GM12878 (cell line): ENCODE measurements at regions not wholly inside any gene's neighbourhood (a gene's known extent, or its start where the extent isn't known, plus 50 kb on each side); places are given as distances from the start of the nearest gene placed in this dataset.

ENCODE experiments used
- ATAC-seq: fragments of 200-7000 bp; cut with Tn5 transposase; 3 replicates; pipeline ENCODE4 v1.9.1; 2020; ENCODE audit warnings: mild to moderate bottlenecking, moderate library complexity
- BruUV-seq: library from RNA; stranded (reverse); fragments of 400-500 nt; replicated peaks from 2 replicates; lab custom pipeline; 2021; lab: Mats Ljungman, UMichigan
- CTCF ChIA-PET: fragments of 300-600 bp; sonication (Branson Sonifier 250); formaldehyde crosslinking; extraction: SDS; loops from one replicate; lab custom pipeline; 2021; ENCODE audit warnings: inconsistent platforms; lab: Yijun Ruan, JAX
- POLR2A ChIA-PET: fragments of 350-600 bp; formaldehyde crosslinking; extraction: SDS; loops from one replicate; lab custom pipeline; 2021; ENCODE audit warnings: inconsistent platforms; lab: Charles Lee
- RAD21 ChIA-PET: fragments of 300-600 bp; sonication (Branson Sonifier 250); formaldehyde crosslinking; loops from one replicate; lab custom pipeline; 2023; ENCODE audit warnings: antibody characterized with exemption; ENCODE audit not compliant: unreplicated experiment; lab: Charles Lee
- SMC1A ChIA-PET: fragments of 300-600 bp; sonication (Branson Sonifier 250); formaldehyde crosslinking; loops from one replicate; lab custom pipeline; 2023; ENCODE audit not compliant: unreplicated experiment, uncharacterized antibody; lab: Charles Lee
- DNase-seq: peaks from one replicate; pipeline ENCODE4 v3.0.0-alpha.2; 2011; ENCODE audit warnings: low read depth, low spot score
- FAIRE-seq: peaks from 3 replicates; lab custom pipeline; 2011; peaks lifted over from hg19 to GRCh38; lab: Jason Lieb, UNC
- H2AFZ ChIP-seq: 2 replicates; pipeline ENCODE4 v1.6.0; 2011; ENCODE audit warnings: low read depth, low read length, control low read depth; ENCODE audit not compliant: control insufficient read depth
- H3K27ac ChIP-seq: 2 replicates; pipeline ENCODE4 v1.5.1; 2011; ENCODE audit warnings: control low read depth; ENCODE audit not compliant: control insufficient read depth, insufficient read depth
- H3K27me3 ChIP-seq, 2 experiments: replicated peaks in 1 of 2; 2 replicates each; pipeline versions ENCODE4 v1.6.0 to v1.6.1; 2011; ENCODE audit warnings: low read length in 1 of 2; ENCODE audit not compliant: control insufficient read depth in 2 of 2, insufficient read depth in 2 of 2
- H3K36me3 ChIP-seq, 2 experiments: 2 replicates each; pipeline ENCODE4 v1.5.1; 2011; ENCODE audit warnings: low read length in 1 of 2; ENCODE audit not compliant: control insufficient read depth in 2 of 2, insufficient read depth in 2 of 2
- H3K4me1 ChIP-seq: 2 replicates; pipeline ENCODE4 v1.6.1; 2011; ENCODE audit warnings: mild to moderate bottlenecking, low read length, moderate library complexity, mixed read lengths; ENCODE audit not compliant: control insufficient read depth, insufficient read depth
- H3K4me2 ChIP-seq: 2 replicates; pipeline ENCODE4 v1.6.0; 2011; ENCODE audit warnings: control low read depth; ENCODE audit not compliant: control insufficient read depth, insufficient read depth
- H3K4me3 ChIP-seq: fragments of 200-600 bp; sonication (generic); 2 replicates; pipeline ENCODE4 v1.5.1; 2016
- H3K79me2 ChIP-seq: 2 replicates; pipeline ENCODE4 v1.6.0; 2011; ENCODE audit warnings: low read length; ENCODE audit not compliant: control insufficient read depth, insufficient read depth
- H3K9ac ChIP-seq: 2 replicates; pipeline ENCODE4 v1.8.0; 2011; ENCODE audit warnings: low read length, control low read depth, mixed read lengths; ENCODE audit not compliant: control insufficient read depth, insufficient read depth
- H3K9me3 ChIP-seq: replicated peaks from 3 replicates; pipeline ENCODE4 v1.5.1; 2011; ENCODE audit warnings: mild to moderate bottlenecking, low read length; ENCODE audit not compliant: control insufficient read depth, insufficient read depth
- H4K20me1 ChIP-seq: 2 replicates; pipeline ENCODE4 v1.6.0; 2011; ENCODE audit not compliant: control insufficient read depth, insufficient read depth
- BRCA1 ChIP-seq: IDR thresholded peaks from 2 replicates; pipeline ENCODE4 v1.6.1; 2011; ENCODE audit warnings: low read depth, low read length, improper control_type of control experiment
- ELK1 ChIP-seq: IDR thresholded peaks from 2 replicates; pipeline ENCODE4 v1.6.1; 2012; ENCODE audit warnings: low read depth, low read length, improper control_type of control experiment
- ETV6 ChIP-seq, 2 experiments: fragments of 450-650 bp in 1 of 2; IDR thresholded peaks in 1 of 2; conservative IDR thresholded peaks in 1 of 2; 2 replicates each; pipeline ENCODE4 v1.6.1; 2014; ENCODE audit warnings: antibody characterized with exemption in 1 of 2, borderline replicate concordance in 1 of 2, low read depth in 1 of 2, mild to moderate bottlenecking in 1 of 2, moderate library complexity in 1 of 2
- IKZF2 ChIP-seq, 2 experiments: fragments of 450-650 bp; IDR thresholded peaks; 2 replicates each; pipeline ENCODE4 v1.6.1; 2017; ENCODE audit warnings: mild to moderate bottlenecking in 2 of 2, moderate library complexity in 2 of 2
- JUNB ChIP-seq: IDR thresholded peaks from 2 replicates; pipeline ENCODE4 v1.6.1; 2016; ENCODE audit warnings: antibody characterized with exemption, mild to moderate bottlenecking
- MEF2B ChIP-seq: fragments of 450-650 bp; IDR thresholded peaks from 2 replicates; pipeline ENCODE4 v1.6.1; 2018; ENCODE audit warnings: mild to moderate bottlenecking, moderate library complexity; ENCODE audit not compliant: partially characterized antibody, poor library complexity, severe bottlenecking
- NFIC ChIP-seq: IDR thresholded peaks from 2 replicates; pipeline ENCODE4 v1.6.1; 2012; ENCODE audit warnings: low read depth, mild to moderate bottlenecking, inconsistent platforms, low read length, moderate library complexity
- NFYA ChIP-seq: IDR thresholded peaks from 2 replicates; pipeline ENCODE4 v1.6.1; 2011; ENCODE audit warnings: low read depth, mild to moderate bottlenecking, low read length, improper control_type of control experiment, borderline replicate concordance
- RB1 ChIP-seq: fragments of 450-650 bp; formaldehyde crosslinking; IDR thresholded peaks from 2 replicates; pipeline ENCODE4 v1.6.1; 2017; ENCODE audit warnings: mild to moderate bottlenecking, borderline replicate concordance
- RUNX3 ChIP-seq: IDR thresholded peaks from 2 replicates; pipeline ENCODE4 v1.6.1; 2012; ENCODE audit warnings: low read length, inconsistent platforms
- TCF12 ChIP-seq: IDR thresholded peaks from 2 replicates; pipeline ENCODE4 v1.6.1; 2011; ENCODE audit warnings: low read depth, mild to moderate bottlenecking, low read length
- TCF3 ChIP-seq: IDR thresholded peaks from 2 replicates; pipeline ENCODE4 v1.6.1; 2012; ENCODE audit warnings: low read depth, mild to moderate bottlenecking, low read length, borderline replicate concordance; ENCODE audit not compliant: insufficient read depth
- TCF7 ChIP-seq: IDR thresholded peaks from 2 replicates; pipeline ENCODE4 v1.6.1; 2014; ENCODE audit warnings: antibody characterized with exemption, borderline replicate concordance
- ZNF622 ChIP-seq: fragments of 450-650 bp; IDR thresholded peaks from 2 replicates; pipeline ENCODE4 v1.6.1; 2017; ENCODE audit warnings: mild to moderate bottlenecking, inconsistent platforms
- WGBS: methylation state at CpG from one replicate; pipeline ENCODE4 v1.1.6; 2016; ENCODE audit warnings: low lambda C conversion rate; ENCODE audit not compliant: insufficient replicate concordance, insufficient coverage; ENCODE audit errors: missing lambda C conversion rate; 5-methylcytosine and 5-hydroxymethylcytosine counted together
- in situ Hi-C: fragments of 300-500 bp; cut with MboI; formaldehyde crosslinking; loops from 9 replicates; pipeline ENCODE4 v1.14.3; 2018; ENCODE audit warnings: mixed read lengths
- intact Hi-C: fragments of 100-400 bp; cut with micrococcal nuclease; formaldehyde crosslinking; loops from one replicate; pipeline ENCODE4 v1.14.2; 2022; ENCODE audit not compliant: unreplicated experiment

GRCh38 chr2:196439760-196440159 lies 199.8 kb upstream of the CCDC150 start:
- WGBS = 94% methylated on average over 4 of the region's 4 CpGs

GRCh38 chr2:196440413-196440812 lies 199.1 kb upstream of the CCDC150 start:
- intact Hi-C loops (no loop called here), in situ Hi-C loops (no loop called here)
- ChIA-PET SMC1A (interaction anchor here (0.9 to 2.9 kb wide), 11 partner anchors 12 to 60 kb away, joined by 3 to 28 read pairs (median 4); no protein-coding TSS in a partner anchor), RAD21 (interaction anchor here (0.7 to 2.8 kb wide), 7 partner anchors 10 to 143 kb away, joined by 3 to 32 read pairs (median 8); no protein-coding TSS in a partner anchor), POLR2A (interaction anchor here (0.6 to 2.1 kb wide), 4 partner anchors 25 to 59 kb away, joined by 3 to 10 read pairs (median 4); no protein-coding TSS in a partner anchor), CTCF (interaction anchor here (0.7 to 1.6 kb wide), 4 partner anchors 10 to 164 kb away, joined by 3 to 6 read pairs (median 4); no protein-coding TSS in a partner anchor)
- 38% methylated on average over 4 of the region's 4 CpGs for WGBS
- Histone ChIP-seq H3K27ac (peak overlapping the region; percentile 54), H2AFZ (no peak overlapping the region), H4K20me1 (no peaks in the 10 kb centered on the region), H3K36me3 (no peaks in the 10 kb centered on the region), H3K4me3 (no peak overlapping the region), H3K4me2 (peak overlapping the region; percentile 70), H3K79me2 (no peaks in the 10 kb centered on the region), H3K4me1 (peaks cover 22% of the 10 kb centered on the region), H3K27me3 (no peaks in the 10 kb centered on the region), H3K9ac (no peak overlapping the region), H3K9me3 (no peaks in the 10 kb centered on the region)
- FAIRE-seq (no peak), DNase-seq (no peak), ATAC-seq (peak; percentile 48)
- TF ChIP-seq TCF12 = peak; percentile 53; the same call in 1 of the 2 replicates
- peak in 1 of 2 experiments; percentile 8; a peak in 1 of 4 replicates for TF ChIP-seq IKZF2 (IDR thresholded peaks at IDR 0.05)
- no peak for TF ChIP-seq MEF2B
- TF ChIP-seq TCF7 = 0 out of 2 replicates have a peak, but pooled peaks have one; percentile 30
- TF ChIP-seq ETV6 (conservative IDR thresholded peaks at IDR 0.05 in 1 of 2, IDR thresholded peaks at IDR 0.05 in 1 of 2; ENCODE audit: borderline replicate concordance in 1 of 2, low read depth in 1 of 2) = peak in 1 of 2 experiments; percentile 69; a peak in 1 of 4 replicates
- 0 out of 2 replicates have a peak, but pooled peaks have one; percentile 56 for TF ChIP-seq TCF3
- TF ChIP-seq NFIC = peak; percentile 67; the same call in 1 of the 2 replicates
- no peak for TF ChIP-seq ZNF622
- TF ChIP-seq JUNB = peak; percentile 83
- TF ChIP-seq RUNX3 = peak; percentile 24; the same call in 1 of the 2 replicates
- BruUV-seq = no TSS peak

More at GRCh38 chr2:196439760-196440159, 199.8 kb upstream of the CCDC150 start:
- Histone ChIP-seq H3K9me3 (no peaks in the 10 kb centered on the region), H3K79me2 (no peaks in the 10 kb centered on the region), H3K4me3 (no peak overlapping the region), H3K27ac (no peak overlapping the region; the same call in 1 of the 2 replicates), H2AFZ (no peak overlapping the region), H3K27me3 (no peaks in the 10 kb centered on the region), H3K9ac (no peak overlapping the region), H3K4me2 (no peak overlapping the region), H4K20me1 (no peaks in the 10 kb centered on the region), H3K4me1 (peaks cover 22% of the 10 kb centered on the region), H3K36me3 (no peaks in the 10 kb centered on the region)
- ChIA-PET POLR2A (interaction anchor here (2.0 to 2.1 kb wide), 2 partner anchors 26 kb away, joined by 5 to 10 read pairs; no protein-coding TSS in a partner anchor), RAD21 (interaction anchor here (2.3 to 2.8 kb wide), 2 partner anchors 9 to 25 kb away, joined by 8 to 27 read pairs; no protein-coding TSS in a partner anchor), CTCF (interaction anchor here (1.0 to 2.8 kb wide), 4 partner anchors 8 to 14 kb away, joined by 3 to 15 read pairs (median 6); no protein-coding TSS in a partner anchor), SMC1A (interaction anchor here (0.9 to 2.9 kb wide), 9 partner anchors 10 to 59 kb away, joined by 3 to 28 read pairs (median 7); no protein-coding TSS in a partner anchor)
- TF ChIP-seq RB1 (no peak), TCF12 (no peak), NFYA (no peak), BRCA1 (no peak), ELK1 (no peak)
- in situ Hi-C loops (no loop called here), intact Hi-C loops (no loop called here)
- no peak for FAIRE-seq
- no peak for DNase-seq
- ATAC-seq = no peak
- no TSS peak for BruUV-seq
